ENCODE measurements at regions not wholly inside any gene's neighbourhood (a gene's known extent, or its start where the extent isn't known, plus 50 kb on each side); places are given as distances from the start of the nearest gene placed in this dataset.
"Not testable (repeated sequence)": the region's sequence is repeated elsewhere in the genome, so short reads cannot be mapped to it uniquely, and the experiment has no call there.

DNA sequence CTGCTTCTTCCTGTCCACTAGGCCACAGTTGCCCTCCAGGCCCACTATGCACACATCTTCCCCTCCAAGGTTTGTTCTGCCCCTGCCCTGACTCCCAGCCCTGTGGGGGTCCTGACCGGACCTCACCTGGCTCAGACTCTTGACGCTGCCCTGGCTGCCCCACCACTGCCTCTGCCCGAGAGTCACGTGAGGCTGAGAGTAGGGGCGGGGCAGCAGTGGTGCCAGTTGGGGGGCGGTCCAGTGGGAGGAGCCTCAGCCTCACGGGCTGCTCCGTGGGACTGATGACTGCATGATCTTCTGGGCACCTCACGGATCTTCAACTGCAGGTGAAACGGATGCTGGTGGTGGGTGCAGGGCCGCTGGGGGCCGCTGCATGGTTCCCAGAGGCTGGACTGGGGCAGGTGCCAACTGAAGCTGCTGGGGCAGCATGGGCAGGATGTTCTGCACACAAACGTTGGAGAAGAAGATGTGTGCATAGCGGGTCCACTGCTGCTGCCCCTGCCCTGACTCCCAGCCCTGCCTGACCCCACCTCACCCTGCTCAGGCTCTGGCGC lies 77.6 kb downstream of the HHIPL2 start:
- CTCF ChIA-PET = not testable (repeated sequence)

DNA sequence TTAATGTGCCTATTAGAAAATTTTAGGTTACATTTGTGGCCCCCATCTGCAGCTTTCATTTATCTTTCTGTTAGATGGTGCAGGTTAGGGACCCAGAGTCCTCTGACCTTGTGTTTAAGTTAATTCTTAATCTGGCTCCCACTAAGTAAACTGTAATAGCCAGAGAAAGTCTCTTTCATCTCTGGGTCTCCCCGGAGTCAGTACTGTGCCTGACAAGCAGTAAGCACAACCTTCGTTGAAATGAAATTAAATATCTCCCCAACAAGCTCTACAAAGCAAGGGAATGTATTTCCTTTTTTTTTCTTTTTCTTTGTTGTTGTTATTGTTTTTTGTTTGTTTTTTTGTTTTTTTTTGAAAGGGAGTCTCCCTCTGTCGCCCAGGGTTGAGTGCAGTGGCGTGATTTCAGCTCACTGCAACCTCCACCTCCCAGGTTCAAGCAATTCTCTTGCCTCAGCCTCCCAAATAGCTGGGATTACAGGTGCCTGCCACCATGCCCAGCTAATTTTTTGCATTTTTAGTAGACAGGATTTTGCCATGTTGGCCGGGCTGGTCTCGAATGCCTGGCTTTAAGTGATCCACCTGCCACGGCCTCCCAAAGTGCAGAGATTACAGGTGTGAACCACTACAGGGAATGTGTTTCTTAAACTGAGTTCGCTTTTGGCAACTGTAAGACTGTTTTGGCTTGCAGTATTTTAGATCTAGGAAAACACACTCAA lies 81.6 kb downstream of the HHIPL2 start:
- ChIA-PET CTCF (interaction anchor here (1.5 to 4.0 kb wide), 3 partner anchors 11 to 168 kb away, joined by 6 to 29 read pairs (median 11); partner anchors contain the start of gene TAF1A), POLR2A (no interaction called here)
- intact Hi-C loops (cut with micrococcal nuclease; ENCODE audit: unreplicated experiment) = no loop called here
- Histone ChIP-seq H3K9me3 (no peaks in the 10 kb centered on the region), H3K4me3 (ENCODE audit: low read depth, low read length) (peak overlapping the region; percentile 8; the same call in 1 of the 2 replicates), H3K4me1 (no peaks in the 10 kb centered on the region), H3K36me3 (ENCODE audit: control insufficient read depth, insufficient read depth, low read length) (no peaks in the 10 kb centered on the region), H3K27me3 (replicated peaks; ENCODE audit: control insufficient read depth, insufficient read depth, low read length) (no peaks in the 10 kb centered on the region; the same call in 1 of the 2 replicates)
- peaks cover 3% of the 10 kb centered on the region for H3K27me3 Mint-ChIP-seq (ENCODE audit: insufficient read depth, unreplicated experiment)
- no peak for DNase-seq
- no TSS peak for BruUV-seq (replicated peaks)
- peaks cover 11% of the 10 kb centered on the region for H3K4me1 Mint-ChIP-seq (ENCODE audit: low read depth, unreplicated experiment)
- peaks cover 6% of the 10 kb centered on the region for H3K36me3 Mint-ChIP-seq (ENCODE audit: insufficient read depth, unreplicated experiment)
- peak overlapping the region; percentile 87 for H3K4me3 Mint-ChIP-seq (ENCODE audit: unreplicated experiment)
- TF ChIP-seq, protein P1, sequence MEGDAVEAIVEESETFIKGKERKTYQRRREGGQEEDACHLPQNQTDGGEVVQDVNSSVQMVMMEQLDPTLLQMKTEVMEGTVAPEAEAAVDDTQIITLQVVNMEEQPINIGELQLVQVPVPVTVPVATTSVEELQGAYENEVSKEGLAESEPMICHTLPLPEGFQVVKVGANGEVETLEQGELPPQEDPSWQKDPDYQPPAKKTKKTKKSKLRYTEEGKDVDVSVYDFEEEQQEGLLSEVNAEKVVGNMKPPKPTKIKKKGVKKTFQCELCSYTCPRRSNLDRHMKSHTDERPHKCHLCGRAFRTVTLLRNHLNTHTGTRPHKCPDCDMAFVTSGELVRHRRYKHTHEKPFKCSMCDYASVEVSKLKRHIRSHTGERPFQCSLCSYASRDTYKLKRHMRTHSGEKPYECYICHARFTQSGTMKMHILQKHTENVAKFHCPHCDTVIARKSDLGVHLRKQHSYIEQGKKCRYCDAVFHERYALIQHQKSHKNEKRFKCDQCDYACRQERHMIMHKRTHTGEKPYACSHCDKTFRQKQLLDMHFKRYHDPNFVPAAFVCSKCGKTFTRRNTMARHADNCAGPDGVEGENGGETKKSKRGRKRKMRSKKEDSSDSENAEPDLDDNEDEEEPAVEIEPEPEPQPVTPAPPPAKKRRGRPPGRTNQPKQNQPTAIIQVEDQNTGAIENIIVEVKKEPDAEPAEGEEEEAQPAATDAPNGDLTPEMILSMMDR (IDR thresholded peaks at IDR 0.05; ENCODE audit: insufficient read depth in 1 of 2, low read depth in 1 of 2, low read length in 1 of 2, severe bottlenecking in 1 of 2, unreplicated experiment in 1 of 2) = no peak
- no peaks in the 10 kb centered on the region for H3K9me3 Mint-ChIP-seq (ENCODE audit: unreplicated experiment)
- H3K27ac Mint-ChIP-seq (ENCODE audit: unreplicated experiment) = peak overlapping the region; percentile 97

More for the DNA sequence above, 77.6 kb downstream of the HHIPL2 start:
- intact Hi-C loops (cut with micrococcal nuclease; ENCODE audit: unreplicated experiment); H3K4me1 Mint-ChIP-seq (ENCODE audit: low read depth, unreplicated experiment); H3K27me3 Mint-ChIP-seq (ENCODE audit: insufficient read depth, unreplicated experiment); H3K9me3 Mint-ChIP-seq (ENCODE audit: unreplicated experiment); H3K4me3 Mint-ChIP-seq (ENCODE audit: unreplicated experiment); BruUV-seq (replicated peaks); H3K27me3 ChIP-seq (replicated peaks; ENCODE audit: control insufficient read depth, insufficient read depth, low read length); DNase-seq; H3K36me3 ChIP-seq (ENCODE audit: control insufficient read depth, insufficient read depth, low read length); H3K9me3 ChIP-seq; POLR2A ChIA-PET; H3K4me1 ChIP-seq; H3K36me3 Mint-ChIP-seq (ENCODE audit: insufficient read depth, unreplicated experiment); H3K4me3 ChIP-seq (ENCODE audit: low read depth, low read length); H3K27ac Mint-ChIP-seq (ENCODE audit: unreplicated experiment): not testable (repeated sequence)

DNA sequence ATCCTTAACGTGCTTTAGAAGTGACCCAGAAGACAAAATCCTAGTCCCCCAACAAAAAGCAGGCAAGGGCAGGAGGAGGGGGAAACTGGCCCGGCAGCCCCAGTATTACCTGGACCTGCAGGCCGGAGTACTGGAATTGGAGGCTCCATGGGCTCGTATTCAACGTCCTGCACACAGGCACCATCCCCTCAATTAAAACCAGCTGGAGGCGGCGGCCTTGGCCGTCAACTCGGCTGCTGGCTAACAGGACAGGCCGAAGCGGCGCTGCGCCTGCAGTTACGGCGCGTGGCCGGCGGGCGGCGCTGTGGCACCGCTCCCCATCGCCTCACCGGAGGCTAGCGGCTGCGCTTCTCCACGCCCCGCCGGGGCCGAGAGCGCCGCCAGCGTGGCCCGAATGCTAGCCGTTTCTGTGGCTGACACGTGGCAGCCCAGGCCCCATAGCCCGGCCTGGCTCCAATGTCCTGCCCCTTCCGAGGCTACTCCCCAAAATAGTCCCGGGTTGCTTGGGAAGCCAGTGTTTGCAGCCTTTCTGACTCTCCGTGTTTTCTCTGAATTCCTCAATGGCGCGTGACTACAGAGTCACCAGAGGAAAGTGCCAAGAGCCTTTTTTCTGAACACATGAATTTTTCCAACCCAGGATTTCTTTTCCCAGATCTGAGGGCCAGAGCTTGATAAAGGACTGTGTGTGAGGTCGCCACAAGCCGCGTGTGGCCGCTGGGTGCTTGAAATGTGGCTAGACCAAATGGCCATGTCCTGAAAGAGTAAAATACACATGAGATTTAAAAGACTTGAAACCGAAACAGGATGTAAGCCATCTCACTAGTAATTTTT lies 82.5 kb downstream of the HHIPL2 start:
- Mint-ChIP-seq H3K36me3 (ENCODE audit: insufficient read depth, unreplicated experiment) (peaks cover 6% of the 10 kb centered on the region), H3K27ac (ENCODE audit: unreplicated experiment) (peak overlapping the region; percentile 97), H3K9me3 (ENCODE audit: unreplicated experiment) (no peaks in the 10 kb centered on the region), H3K4me3 (ENCODE audit: unreplicated experiment) (peak overlapping the region; percentile 87), H3K4me1 (ENCODE audit: low read depth, unreplicated experiment) (peaks cover 11% of the 10 kb centered on the region), H3K27me3 (ENCODE audit: insufficient read depth, unreplicated experiment) (peaks cover 4% of the 10 kb centered on the region)
- Histone ChIP-seq H3K36me3 (ENCODE audit: control insufficient read depth, insufficient read depth, low read length) (no peaks in the 10 kb centered on the region), H3K9me3 (no peaks in the 10 kb centered on the region), H3K4me1 (no peaks in the 10 kb centered on the region), H3K4me3 (ENCODE audit: low read depth, low read length) (peak overlapping the region; percentile 36), H3K27me3 (replicated peaks; ENCODE audit: control insufficient read depth, insufficient read depth, low read length) (no peaks in the 10 kb centered on the region; the same call in 1 of the 2 replicates)
- TF ChIP-seq, protein P1 (IDR thresholded peaks at IDR 0.05; ENCODE audit: insufficient read depth in 1 of 2, low read depth in 1 of 2, low read length in 1 of 2, severe bottlenecking in 1 of 2, unreplicated experiment in 1 of 2) = peak; percentile 91 to 97
- ChIA-PET POLR2A (no interaction called here), CTCF (interaction anchor here (0.6 to 4.0 kb wide), 6 partner anchors 10 to 297 kb away, joined by 3 to 29 read pairs (median 4); partner anchors contain the start of gene TAF1A)
- no TSS peak for BruUV-seq (replicated peaks)
- peak; percentile 92 to 96 for DNase-seq
- intact Hi-C loops (cut with micrococcal nuclease; ENCODE audit: unreplicated experiment) = loop anchor here (1.0 to 2.0 kb wide), 7 partner anchors 56 to 248 kb away; partner anchors contain the start of gene TAF1A

Measured in Caco-2 (cell line).